SK-N-SH treated with all-trans-retinoic acid at 6 μM for 48 hours (cell line): ENCODE measurements at regions not wholly inside any gene's neighbourhood (a gene's known extent, or its start where the extent isn't known, plus 50 kb on each side); places are given as distances from the start of the nearest gene placed in this dataset.

Source experiments
- ATAC-seq: fragments of 200-7000 bp; cut with Tn5 transposase; 3 replicates; pipeline ENCODE4 v1.9.1; 2020; ENCODE audit warnings: mild to moderate bottlenecking, moderate library complexity
- ARNTL ChIP-seq: fragments of 450-650 bp; formaldehyde crosslinking; IDR thresholded peaks from 2 replicates; pipeline ENCODE4 v1.5.0; 2020; ENCODE audit warnings: low read depth, mild to moderate bottlenecking, moderate library complexity, borderline replicate concordance
- BACH2 ChIP-seq: fragments of 250-450 bp; sonication (Bioruptor Pico); IDR thresholded peaks from 2 replicates; pipeline ENCODE4 v1.9.0; 2021; ENCODE audit warnings: mild to moderate bottlenecking, borderline replicate concordance
- CSDC2 ChIP-seq: fragments of 250-450 bp; sonication (Bioruptor Pico); IDR thresholded peaks from 2 replicates; pipeline ENCODE4 v1.5.0; 2020; ENCODE audit warnings: mild to moderate bottlenecking, moderate library complexity
- GLIS3 ChIP-seq: fragments of 250-450 bp; sonication (Bioruptor Pico); IDR thresholded peaks from 2 replicates; pipeline ENCODE4 v1.5.0; 2020; ENCODE audit warnings: mild to moderate bottlenecking, moderate library complexity
- ISL1 ChIP-seq: fragments of 250-450 bp; sonication (Bioruptor Pico); IDR thresholded peaks from 2 replicates; pipeline ENCODE4 v2.1.2; 2022; ENCODE audit warnings: mild to moderate bottlenecking, moderate library complexity
- OSR1 ChIP-seq: fragments of 250-450 bp; sonication (Bioruptor Pico); IDR thresholded peaks from 2 replicates; pipeline ENCODE4 v1.8.0; 2022; ENCODE audit warnings: moderate library complexity, mild to moderate bottlenecking, inconsistent platforms
- PPARA ChIP-seq: fragments of 250-450 bp; sonication (Bioruptor Pico); IDR thresholded peaks from 2 replicates; pipeline ENCODE4 v1.5.0; 2020; ENCODE audit warnings: mild to moderate bottlenecking, borderline replicate concordance
- RARB ChIP-seq: fragments of 250-450 bp; sonication (Bioruptor Pico); IDR thresholded peaks from 2 replicates; pipeline ENCODE4 v1.8.0; 2021; ENCODE audit warnings: mild to moderate bottlenecking, moderate library complexity
- SNAI2 ChIP-seq: fragments of 250-450 bp; sonication (Bioruptor Pico); IDR thresholded peaks from 2 replicates; pipeline ENCODE4 v1.5.0; 2020; ENCODE audit warnings: mild to moderate bottlenecking, moderate library complexity
- TCF4 ChIP-seq: fragments of 250-450 bp; sonication (Bioruptor Pico); IDR thresholded peaks from 2 replicates; pipeline ENCODE4 v1.8.0; 2021; ENCODE audit warnings: mild to moderate bottlenecking, moderate library complexity, borderline replicate concordance
- TOX ChIP-seq: fragments of 250-450 bp; sonication (Bioruptor Pico); IDR thresholded peaks from 2 replicates; pipeline ENCODE4 v1.8.0; 2021; ENCODE audit warnings: mild to moderate bottlenecking, moderate library complexity, borderline replicate concordance
- ZC3H10 ChIP-seq: fragments of 250-450 bp; sonication (Bioruptor Pico); IDR thresholded peaks from 2 replicates; pipeline ENCODE4 v1.5.1; 2021; ENCODE audit warnings: mild to moderate bottlenecking, moderate library complexity
- ZFP3 ChIP-seq: fragments of 250-450 bp; sonication (Bioruptor Pico); IDR thresholded peaks from 2 replicates; pipeline ENCODE4 v1.5.0; 2020; ENCODE audit warnings: mild to moderate bottlenecking, moderate library complexity
- ZNF565 ChIP-seq: fragments of 450-650 bp; formaldehyde crosslinking; conservative IDR thresholded peaks from 2 replicates; pipeline ENCODE4 v1.5.0; 2020; ENCODE audit warnings: low read depth, mild to moderate bottlenecking, moderate library complexity
- ZNF70 ChIP-seq: fragments of 450-650 bp; formaldehyde crosslinking; IDR thresholded peaks from 2 replicates; pipeline ENCODE4 v1.5.0; 2020; ENCODE audit warnings: mild to moderate bottlenecking, moderate library complexity
- ZNF8 ChIP-seq: fragments of 450-650 bp; formaldehyde crosslinking; IDR thresholded peaks from 2 replicates; pipeline ENCODE4 v1.5.0; 2020; ENCODE audit warnings: mild to moderate bottlenecking, moderate library complexity
- TF ChIP-seq, protein P1 (sequence below): fragments of 250-450 bp; sonication (Bioruptor Pico); IDR thresholded peaks from 2 replicates; pipeline ENCODE4 v1.5.0; 2020; ENCODE audit warnings: mild to moderate bottlenecking, moderate library complexity
- TF ChIP-seq, protein P2 (sequence below): fragments of 250-450 bp; sonication (Bioruptor Pico); IDR thresholded peaks from 2 replicates; pipeline ENCODE4 v1.8.0; 2020; ENCODE audit warnings: mild to moderate bottlenecking, moderate library complexity, borderline replicate concordance
- TF ChIP-seq, protein P3 (sequence below): fragments of 250-450 bp; sonication (Bioruptor Pico); IDR thresholded peaks from 2 replicates; pipeline ENCODE4 v1.8.0; 2021; ENCODE audit warnings: low read depth, mild to moderate bottlenecking, moderate library complexity, borderline replicate concordance
- TF ChIP-seq, protein P4 (sequence below): fragments of 250-450 bp; sonication (Bioruptor Pico); IDR thresholded peaks from 2 replicates; pipeline ENCODE4 v1.5.1; 2020; ENCODE audit warnings: low read depth, mild to moderate bottlenecking, moderate library complexity
- TF ChIP-seq, protein P5 (sequence below): fragments of 250-450 bp; sonication (Bioruptor Pico); IDR thresholded peaks from 2 replicates; pipeline ENCODE4 v1.5.1; 2021; ENCODE audit warnings: mild to moderate bottlenecking, moderate library complexity

DNA sequence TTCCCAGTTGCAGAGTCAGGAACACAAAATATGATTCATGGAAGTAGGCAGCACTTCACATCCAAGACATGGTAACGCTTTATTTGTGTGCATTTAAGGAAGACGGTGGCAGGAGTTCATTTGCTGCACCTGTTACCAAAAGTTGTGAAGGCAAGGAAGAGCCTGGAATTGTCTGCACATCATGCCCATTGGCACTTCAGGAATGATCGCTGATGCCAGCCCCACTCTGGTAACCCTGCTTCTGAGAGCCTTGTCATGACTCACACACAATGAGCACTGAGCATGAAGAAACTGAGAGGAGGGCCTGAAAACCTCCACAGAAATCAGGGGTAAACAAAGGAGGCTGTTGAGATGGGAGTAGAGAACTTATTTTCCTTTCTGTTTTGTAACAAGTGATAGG is 181.1 kb downstream of the RPS12 start:
- ATAC-seq: no peak; the same call in 2 of the 3 replicates

DNA sequence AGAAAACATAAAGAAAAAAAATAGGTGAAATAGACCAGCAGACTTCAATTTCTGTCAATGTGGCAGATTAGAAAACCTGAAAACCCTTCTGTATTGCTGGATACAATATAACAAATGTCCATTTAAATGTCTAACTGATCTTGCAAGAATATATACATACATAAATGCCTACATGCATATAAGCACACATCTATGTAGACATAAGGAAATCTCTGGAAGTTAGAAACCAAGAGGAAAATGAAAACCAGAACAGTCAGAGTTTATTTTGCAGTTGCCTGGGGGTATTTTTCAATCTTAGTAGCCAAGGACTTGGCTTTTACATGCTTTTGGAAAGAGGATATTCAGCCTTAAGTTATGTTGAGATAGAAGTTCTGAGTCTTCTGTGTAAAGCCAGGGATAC is 184.0 kb downstream of the RPS12 start:
- ATAC-seq: no peak
- TF ChIP-seq RARB (CRISPR knock-in tag): no peak
- TF ChIP-seq, protein P1, sequence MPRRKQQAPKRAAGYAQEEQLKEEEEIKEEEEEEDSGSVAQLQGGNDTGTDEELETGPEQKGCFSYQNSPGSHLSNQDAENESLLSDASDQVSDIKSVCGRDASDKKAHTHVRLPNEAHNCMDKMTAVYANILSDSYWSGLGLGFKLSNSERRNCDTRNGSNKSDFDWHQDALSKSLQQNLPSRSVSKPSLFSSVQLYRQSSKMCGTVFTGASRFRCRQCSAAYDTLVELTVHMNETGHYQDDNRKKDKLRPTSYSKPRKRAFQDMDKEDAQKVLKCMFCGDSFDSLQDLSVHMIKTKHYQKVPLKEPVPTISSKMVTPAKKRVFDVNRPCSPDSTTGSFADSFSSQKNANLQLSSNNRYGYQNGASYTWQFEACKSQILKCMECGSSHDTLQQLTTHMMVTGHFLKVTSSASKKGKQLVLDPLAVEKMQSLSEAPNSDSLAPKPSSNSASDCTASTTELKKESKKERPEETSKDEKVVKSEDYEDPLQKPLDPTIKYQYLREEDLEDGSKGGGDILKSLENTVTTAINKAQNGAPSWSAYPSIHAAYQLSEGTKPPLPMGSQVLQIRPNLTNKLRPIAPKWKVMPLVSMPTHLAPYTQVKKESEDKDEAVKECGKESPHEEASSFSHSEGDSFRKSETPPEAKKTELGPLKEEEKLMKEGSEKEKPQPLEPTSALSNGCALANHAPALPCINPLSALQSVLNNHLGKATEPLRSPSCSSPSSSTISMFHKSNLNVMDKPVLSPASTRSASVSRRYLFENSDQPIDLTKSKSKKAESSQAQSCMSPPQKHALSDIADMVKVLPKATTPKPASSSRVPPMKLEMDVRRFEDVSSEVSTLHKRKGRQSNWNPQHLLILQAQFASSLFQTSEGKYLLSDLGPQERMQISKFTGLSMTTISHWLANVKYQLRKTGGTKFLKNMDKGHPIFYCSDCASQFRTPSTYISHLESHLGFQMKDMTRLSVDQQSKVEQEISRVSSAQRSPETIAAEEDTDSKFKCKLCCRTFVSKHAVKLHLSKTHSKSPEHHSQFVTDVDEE (CRISPR knock-in tag): no peak
- TF ChIP-seq, protein P2, sequence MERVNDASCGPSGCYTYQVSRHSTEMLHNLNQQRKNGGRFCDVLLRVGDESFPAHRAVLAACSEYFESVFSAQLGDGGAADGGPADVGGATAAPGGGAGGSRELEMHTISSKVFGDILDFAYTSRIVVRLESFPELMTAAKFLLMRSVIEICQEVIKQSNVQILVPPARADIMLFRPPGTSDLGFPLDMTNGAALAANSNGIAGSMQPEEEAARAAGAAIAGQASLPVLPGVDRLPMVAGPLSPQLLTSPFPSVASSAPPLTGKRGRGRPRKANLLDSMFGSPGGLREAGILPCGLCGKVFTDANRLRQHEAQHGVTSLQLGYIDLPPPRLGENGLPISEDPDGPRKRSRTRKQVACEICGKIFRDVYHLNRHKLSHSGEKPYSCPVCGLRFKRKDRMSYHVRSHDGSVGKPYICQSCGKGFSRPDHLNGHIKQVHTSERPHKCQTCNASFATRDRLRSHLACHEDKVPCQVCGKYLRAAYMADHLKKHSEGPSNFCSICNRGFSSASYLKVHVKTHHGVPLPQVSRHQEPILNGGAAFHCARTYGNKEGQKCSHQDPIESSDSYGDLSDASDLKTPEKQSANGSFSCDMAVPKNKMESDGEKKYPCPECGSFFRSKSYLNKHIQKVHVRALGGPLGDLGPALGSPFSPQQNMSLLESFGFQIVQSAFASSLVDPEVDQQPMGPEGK: no peak
- TF ChIP-seq, protein P3, sequence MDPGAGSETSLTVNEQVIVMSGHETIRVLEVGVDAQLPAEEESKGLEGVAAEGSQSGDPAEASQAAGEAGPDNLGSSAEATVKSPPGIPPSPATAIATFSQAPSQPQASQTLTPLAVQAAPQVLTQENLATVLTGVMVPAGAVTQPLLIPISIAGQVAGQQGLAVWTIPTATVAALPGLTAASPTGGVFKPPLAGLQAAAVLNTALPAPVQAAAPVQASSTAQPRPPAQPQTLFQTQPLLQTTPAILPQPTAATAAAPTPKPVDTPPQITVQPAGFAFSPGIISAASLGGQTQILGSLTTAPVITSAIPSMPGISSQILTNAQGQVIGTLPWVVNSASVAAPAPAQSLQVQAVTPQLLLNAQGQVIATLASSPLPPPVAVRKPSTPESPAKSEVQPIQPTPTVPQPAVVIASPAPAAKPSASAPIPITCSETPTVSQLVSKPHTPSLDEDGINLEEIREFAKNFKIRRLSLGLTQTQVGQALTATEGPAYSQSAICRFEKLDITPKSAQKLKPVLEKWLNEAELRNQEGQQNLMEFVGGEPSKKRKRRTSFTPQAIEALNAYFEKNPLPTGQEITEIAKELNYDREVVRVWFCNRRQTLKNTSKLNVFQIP (CRISPR knock-in tag): no peak
- no peak for TF ChIP-seq TCF4 (CRISPR knock-in tag)
- no peak for TF ChIP-seq ZNF70 (CRISPR knock-in tag)
- TF ChIP-seq, protein P4, sequence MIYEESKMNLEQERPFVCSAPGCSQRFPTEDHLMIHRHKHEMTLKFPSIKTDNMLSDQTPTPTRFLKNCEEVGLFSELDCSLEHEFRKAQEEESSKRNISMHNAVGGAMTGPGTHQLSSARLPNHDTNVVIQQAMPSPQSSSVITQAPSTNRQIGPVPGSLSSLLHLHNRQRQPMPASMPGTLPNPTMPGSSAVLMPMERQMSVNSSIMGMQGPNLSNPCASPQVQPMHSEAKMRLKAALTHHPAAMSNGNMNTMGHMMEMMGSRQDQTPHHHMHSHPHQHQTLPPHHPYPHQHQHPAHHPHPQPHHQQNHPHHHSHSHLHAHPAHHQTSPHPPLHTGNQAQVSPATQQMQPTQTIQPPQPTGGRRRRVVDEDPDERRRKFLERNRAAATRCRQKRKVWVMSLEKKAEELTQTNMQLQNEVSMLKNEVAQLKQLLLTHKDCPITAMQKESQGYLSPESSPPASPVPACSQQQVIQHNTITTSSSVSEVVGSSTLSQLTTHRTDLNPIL: no peak
- TF ChIP-seq OSR1 (CRISPR knock-in tag): no peak
- TF ChIP-seq GLIS3: no peak

More for the DNA sequence above, 181.1 kb downstream of the RPS12 start:
- TF ChIP-seq ZNF8 (CRISPR knock-in tag) (no peak), ZNF565 (no peak), ARNTL (CRISPR knock-in tag) (no peak), BACH2 (no peak), ZNF70 (CRISPR knock-in tag) (no peak), SNAI2 (CRISPR knock-in tag) (no peak), ZC3H10 (CRISPR knock-in tag) (no peak), TCF4 (CRISPR knock-in tag) (no peak), PPARA (CRISPR knock-in tag) (no peak), RARB (CRISPR knock-in tag) (no peak), CSDC2 (CRISPR knock-in tag) (no peak), ZFP3 (CRISPR knock-in tag) (no peak), GLIS3 (no peak), ISL1 (no peak), TOX (CRISPR knock-in tag) (no peak)
- TF ChIP-seq, protein P3 (CRISPR knock-in tag): no peak
- TF ChIP-seq, protein P1 (CRISPR knock-in tag): no peak
- TF ChIP-seq, protein P4: no peak
- TF ChIP-seq, protein P2: no peak
- TF ChIP-seq, protein P5, sequence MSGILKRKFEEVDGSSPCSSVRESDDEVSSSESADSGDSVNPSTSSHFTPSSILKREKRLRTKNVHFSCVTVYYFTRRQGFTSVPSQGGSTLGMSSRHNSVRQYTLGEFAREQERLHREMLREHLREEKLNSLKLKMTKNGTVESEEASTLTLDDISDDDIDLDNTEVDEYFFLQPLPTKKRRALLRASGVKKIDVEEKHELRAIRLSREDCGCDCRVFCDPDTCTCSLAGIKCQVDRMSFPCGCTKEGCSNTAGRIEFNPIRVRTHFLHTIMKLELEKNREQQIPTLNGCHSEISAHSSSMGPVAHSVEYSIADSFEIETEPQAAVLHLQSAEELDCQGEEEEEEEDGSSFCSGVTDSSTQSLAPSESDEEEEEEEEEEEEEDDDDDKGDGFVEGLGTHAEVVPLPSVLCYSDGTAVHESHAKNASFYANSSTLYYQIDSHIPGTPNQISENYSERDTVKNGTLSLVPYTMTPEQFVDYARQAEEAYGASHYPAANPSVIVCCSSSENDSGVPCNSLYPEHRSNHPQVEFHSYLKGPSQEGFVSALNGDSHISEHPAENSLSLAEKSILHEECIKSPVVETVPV (CRISPR knock-in tag): no peak
